EH (cell line): ENCODE measurements at regions not wholly inside any gene's neighbourhood (a gene's known extent, or its start where the extent isn't known, plus 50 kb on each side); places are given as distances from the start of the nearest gene placed in this dataset.
"Not testable (repeated sequence)": the region's sequence is repeated elsewhere in the genome, so short reads cannot be mapped to it uniquely, and the experiment has no call there.

ENCODE experiments used
- DNase-seq: peaks from one replicate; pipeline ENCODE4 v3.0.0-alpha.2; 2015; ENCODE audit warnings: low read depth

- DNase-seq: no peak
Observed at GRCh38 chr7:16933296-16934279, 51.8 kb upstream of the AGR3 start.

DNA sequence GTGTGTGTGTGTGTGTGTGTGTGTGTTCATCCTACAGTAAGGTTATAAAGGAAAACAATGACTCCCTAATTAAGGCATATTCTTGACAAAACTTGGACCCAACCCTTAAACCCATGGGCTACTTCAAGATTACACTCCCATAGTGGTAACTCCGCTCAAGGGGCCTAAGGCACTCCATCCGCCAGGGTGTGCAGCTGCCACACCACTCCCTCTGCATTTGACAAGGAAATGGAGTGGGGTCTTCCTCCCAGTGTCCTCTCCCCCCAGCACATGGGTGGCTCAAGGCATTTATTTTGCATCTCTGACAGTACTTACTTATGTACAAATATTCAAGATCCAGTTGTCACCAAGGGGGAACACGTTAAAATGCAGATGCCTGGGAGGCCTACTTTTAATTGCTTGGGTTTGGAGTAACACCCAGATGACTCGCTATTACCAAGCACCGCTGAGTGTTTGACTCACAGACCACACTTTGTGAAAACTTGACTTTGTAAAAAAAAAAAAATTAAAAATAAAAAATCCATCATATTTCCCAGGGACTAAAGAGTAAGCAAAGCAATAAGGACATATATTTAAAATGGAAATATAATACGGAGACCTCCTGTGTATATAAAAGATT, 53.0 kb upstream of the AGR3 start:
- peak; percentile 34 for DNase-seq

DNA sequence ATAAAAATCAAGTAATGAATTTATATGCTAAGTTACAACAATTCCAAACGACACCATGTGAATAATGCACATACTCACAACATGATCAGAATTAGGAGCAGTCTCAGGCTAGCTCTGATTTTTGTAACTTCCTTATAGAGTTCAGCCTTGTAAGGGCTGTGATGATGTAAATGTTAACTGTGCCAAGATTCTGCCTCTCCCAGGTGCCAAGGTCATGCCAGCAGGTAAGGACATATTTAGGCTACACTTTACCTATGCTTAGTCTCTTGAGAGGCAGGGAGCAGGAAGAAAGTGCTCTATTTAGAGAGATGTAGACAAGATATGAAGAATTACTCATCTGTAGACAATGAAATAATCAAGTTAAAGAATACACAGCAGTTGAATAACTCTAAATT, 53.6 kb upstream of the AGR3 start:
- no peak for DNase-seq

- DNase-seq: no peak
Observed at GRCh38 chr7:16936626-16937422, 55.0 kb upstream of the AGR3 start.

- DNase-seq: no peak
Observed at GRCh38 chr7:16939161-16939560, 57.4 kb upstream of the AGR3 start.

GRCh38 chr7:16940776-16941175, 59.0 kb upstream of the AGR3 start:
- DNase-seq: peak; percentile 15

DNA sequence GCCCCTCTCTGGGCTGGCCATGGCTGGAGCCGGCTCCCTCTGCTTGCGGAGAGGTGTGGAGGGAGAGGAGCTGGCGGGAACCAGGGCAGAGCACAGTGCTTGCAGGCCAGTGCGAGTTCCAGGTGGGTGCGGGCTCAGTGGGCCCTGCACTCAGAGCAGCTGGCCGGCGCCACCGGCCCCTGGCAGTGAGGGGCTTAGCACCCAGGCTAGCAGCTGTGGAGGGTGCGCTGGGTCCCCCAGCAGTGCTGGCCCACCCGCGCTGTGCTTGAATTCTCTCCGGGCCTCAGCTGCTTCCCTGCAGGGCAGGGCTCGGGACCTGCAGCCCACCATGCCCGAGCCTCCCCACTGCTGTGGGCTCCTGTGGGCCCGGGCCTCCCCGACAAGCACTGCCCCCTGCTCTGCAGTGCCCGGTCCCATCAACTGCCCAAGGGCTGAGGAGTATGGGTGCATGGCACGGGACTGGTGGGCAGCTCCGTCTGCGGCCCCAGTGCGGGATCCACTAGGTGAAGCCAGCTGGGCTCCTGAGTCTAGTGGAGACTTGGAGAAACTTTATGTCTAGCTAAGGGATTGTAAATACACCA, 61.2 kb upstream of the AGR3 start:
- no peak for DNase-seq

- DNase-seq: no peak
Observed at GRCh38 chr7:16944936-16945335, 63.2 kb upstream of the AGR3 start.

DNA sequence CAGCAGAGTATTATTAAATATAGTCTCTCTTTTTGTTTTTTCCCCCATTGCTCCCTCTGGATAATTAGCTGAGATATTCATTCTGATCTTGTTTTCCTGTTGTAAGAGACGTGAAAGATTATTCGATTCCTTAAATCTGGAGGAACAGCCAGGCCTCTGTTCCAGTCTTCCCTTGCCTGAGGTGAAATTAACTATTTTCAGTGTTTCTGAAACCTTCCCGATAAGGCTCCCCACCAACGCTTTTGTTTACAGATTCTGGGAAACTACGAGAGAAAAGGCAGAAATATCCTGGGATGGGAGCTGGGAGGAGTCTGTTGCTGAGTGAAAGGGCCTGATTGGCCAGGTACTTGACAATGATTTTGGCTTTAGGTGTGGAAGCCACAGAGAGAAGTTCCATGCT, 63.6 kb upstream of the AGR3 start:
- no peak for DNase-seq

GRCh38 chr7:16948110-16948509, 66.3 kb upstream of the AGR3 start:
- not testable (repeated sequence) for DNase-seq

GRCh38 chr7:16951483-16952080, 69.8 kb upstream of the AGR3 start:
- peak; percentile 28 for DNase-seq

DNA sequence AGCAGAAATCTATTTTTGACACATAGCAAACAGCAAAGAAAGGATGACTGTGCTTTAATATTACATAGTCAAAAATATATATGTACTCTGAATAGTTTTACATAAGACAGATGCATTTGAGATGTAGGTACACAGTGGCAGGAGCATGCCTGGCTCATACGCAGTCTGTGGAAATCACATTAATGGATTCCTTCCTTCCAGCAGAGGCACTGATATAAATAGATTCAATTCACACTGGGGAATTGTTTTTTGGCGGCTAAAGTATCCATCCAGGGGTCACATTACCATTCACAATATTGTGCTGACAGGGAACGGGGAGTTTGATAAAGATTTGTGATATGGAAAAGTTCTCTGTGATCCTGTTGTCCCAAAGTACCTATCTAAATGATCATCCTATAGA, 72.5 kb upstream of the AGR3 start:
- DNase-seq: no peak

DNA sequence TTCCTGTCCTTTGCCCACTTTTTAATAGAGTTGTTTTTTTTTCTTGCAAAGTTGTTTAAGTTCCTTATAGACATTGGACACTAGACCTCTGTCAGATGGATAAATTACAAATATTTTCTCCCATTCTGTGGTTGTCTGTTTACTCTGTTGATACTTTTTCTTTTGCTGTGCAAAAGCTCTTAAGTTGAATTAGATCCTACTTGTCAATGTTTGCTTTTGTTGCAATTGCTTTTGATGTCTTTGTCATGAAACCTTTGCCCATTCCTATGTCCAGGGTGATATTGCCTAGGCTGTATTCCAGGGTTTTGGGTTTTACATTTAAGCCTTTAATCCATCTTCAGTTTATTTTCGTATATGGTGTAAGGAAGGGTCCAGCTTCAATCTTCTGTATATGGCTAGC, 76.9 kb upstream of the AGR3 start:
- DNase-seq: no peak

GRCh38 chr7:16960337-16960965, 78.7 kb upstream of the AGR3 start:
- peak; percentile 47 for DNase-seq

DNA sequence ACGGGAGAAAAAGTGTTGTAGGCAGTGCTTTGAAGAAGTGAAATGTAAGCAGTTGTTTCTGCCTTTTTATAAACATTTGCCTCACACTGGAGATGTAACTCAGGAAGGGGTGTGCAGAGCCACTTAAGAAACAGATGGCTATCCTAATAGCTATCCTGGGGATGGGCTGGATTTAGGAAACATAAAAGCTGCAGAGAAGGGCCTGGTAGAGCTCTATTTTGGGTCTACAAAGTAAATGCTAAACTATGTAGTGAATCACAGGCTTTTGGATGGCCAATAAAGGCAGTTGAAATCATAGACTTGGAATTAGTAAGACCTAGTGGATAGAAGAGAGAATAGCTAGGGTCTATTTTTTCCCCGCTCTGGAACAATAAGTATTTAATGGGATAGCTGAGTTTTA, 79.9 kb upstream of the AGR3 start:
- peak; percentile 82 for DNase-seq

DNA sequence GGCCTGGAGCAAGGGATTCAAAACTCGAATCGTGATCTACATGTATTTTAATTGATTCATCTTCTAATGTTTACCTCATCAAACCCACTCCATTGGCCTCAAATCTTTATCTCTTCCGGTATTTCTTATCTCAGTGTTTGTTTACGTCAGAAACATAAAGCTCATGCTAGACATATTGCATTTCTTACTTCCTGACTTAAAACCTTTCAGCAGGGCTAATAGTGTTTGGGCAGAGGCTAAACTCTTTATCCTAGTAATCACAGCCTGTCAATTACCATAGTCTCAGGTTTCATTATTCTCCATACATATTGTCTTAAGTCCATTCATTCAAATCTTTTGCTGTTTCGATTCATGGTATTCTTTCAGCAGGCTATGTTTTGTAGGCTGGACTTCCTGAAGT, 81.3 kb upstream of the AGR3 start:
- no peak for DNase-seq

DNA sequence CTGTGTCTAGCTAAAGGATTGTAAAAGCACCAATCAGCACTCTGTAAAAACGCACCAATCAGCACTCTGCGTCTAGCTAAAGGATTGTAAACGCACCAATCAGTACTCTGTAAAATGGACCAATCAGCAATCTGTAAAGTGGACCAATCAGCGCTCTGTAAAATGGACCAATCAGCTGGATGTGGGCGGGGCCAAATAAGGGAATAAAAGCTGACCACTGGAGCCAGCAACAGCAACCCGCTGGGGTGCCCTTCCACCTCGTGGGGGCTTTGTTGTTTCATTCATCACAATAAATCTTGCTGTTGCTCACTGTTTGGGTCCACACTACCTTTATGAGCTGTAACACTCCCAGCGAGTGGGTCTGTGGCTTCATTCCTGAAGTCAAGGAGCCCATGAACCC, 83.9 kb upstream of the AGR3 start:
- not testable (repeated sequence) for DNase-seq

- DNase-seq: peak; percentile 88
Observed at GRCh38 chr7:16967300-16967811, 85.6 kb upstream of the AGR3 start.

- DNase-seq: no peak
Observed at GRCh38 chr7:16970732-16971482, 89.1 kb upstream of the AGR3 start.

DNA sequence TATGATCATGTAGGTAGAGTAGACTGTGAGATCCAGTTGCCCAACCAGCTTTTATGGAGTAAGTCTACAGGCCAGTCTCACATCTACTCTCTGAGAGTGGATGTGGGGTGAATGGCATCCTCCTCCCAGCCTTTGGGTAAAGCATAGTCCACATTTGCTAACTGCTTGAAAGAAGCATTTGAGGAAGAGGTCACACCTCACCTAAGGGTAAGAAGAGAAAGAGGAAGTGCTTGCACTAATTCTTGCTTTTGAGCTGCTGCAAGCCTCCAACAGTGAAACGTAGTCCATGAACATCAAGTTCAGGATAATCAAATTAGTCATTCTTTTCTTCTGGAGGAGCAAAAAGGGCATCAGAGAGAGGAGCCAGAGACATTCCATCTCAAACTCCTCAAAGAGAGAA, 93.9 kb upstream of the AGR3 start:
- DNase-seq: no peak
